GM23338 (cell line): ENCODE measurements at regions not wholly inside any gene's neighbourhood (a gene's known extent, or its start where the extent isn't known, plus 50 kb on each side); places are given as distances from the start of the nearest gene placed in this dataset.
A peak's percentile ranks its signal among the peaks of the same experiment; 100 is the strongest.

Experiments used
- ATAC-seq: fragments of 200-7000 bp; cut with Tn5 transposase; 3 replicates; pipeline ENCODE4 v1.9.1; 2020
- DNase-seq: peaks from one replicate; pipeline ENCODE4 v3.0.0-alpha.2; 2015; ENCODE audit warnings: low spot score
- H2AFZ ChIP-seq: fragments of 200-600 bp; sonication (generic); 2 replicates; pipeline ENCODE4 v1.8.0; 2016; ENCODE audit warnings: antibody characterized with exemption, mild to moderate bottlenecking, moderate library complexity
- H3F3A ChIP-seq: fragments of 200-600 bp; sonication (generic); replicated peaks from 2 replicates; pipeline ENCODE4 v1.8.0; 2017; ENCODE audit warnings: antibody characterized with exemption, mixed run types, low read depth
- H3K27ac ChIP-seq: fragments of 200-600 bp; sonication (generic); 2 replicates; pipeline ENCODE4 v1.6.1; 2016; ENCODE audit warnings: low read depth
- H3K27me3 ChIP-seq: fragments of 200-600 bp; sonication (generic); 2 replicates; pipeline ENCODE4 v1.8.0; 2016; ENCODE audit warnings: mild to moderate bottlenecking, mixed run types, moderate library complexity; ENCODE audit not compliant: insufficient read depth
- H3K36me3 ChIP-seq: fragments of 200-600 bp; sonication (generic); 2 replicates; pipeline ENCODE4 v1.8.0; 2016; ENCODE audit warnings: mild to moderate bottlenecking; ENCODE audit not compliant: insufficient read depth
- H3K4me1 ChIP-seq: fragments of 200-600 bp; sonication (generic); 2 replicates; pipeline ENCODE4 v1.8.0; 2016; ENCODE audit warnings: mild to moderate bottlenecking, moderate library complexity; ENCODE audit not compliant: insufficient read depth
- H3K4me2 ChIP-seq: fragments of 200-600 bp; sonication (generic); 2 replicates; pipeline ENCODE4 v1.7.1; 2017; ENCODE audit warnings: mixed run types
- H3K4me3 ChIP-seq: fragments of 200-600 bp; sonication (generic); 2 replicates; pipeline ENCODE4 v1.6.1; 2016; ENCODE audit warnings: mixed run types
- H3K79me2 ChIP-seq: fragments of 200-600 bp; sonication (generic); replicated peaks from 2 replicates; pipeline ENCODE4 v1.8.0; 2017; ENCODE audit warnings: mild to moderate bottlenecking; ENCODE audit not compliant: insufficient read depth
- H3K9me2 ChIP-seq: fragments of 200-600 bp; sonication (generic); 2 replicates; pipeline ENCODE4 v1.8.0; 2017; ENCODE audit not compliant: insufficient read depth
- H4K20me1 ChIP-seq: fragments of 200-600 bp; sonication (generic); replicated peaks from 2 replicates; pipeline ENCODE4 v1.8.0; 2017; ENCODE audit warnings: mild to moderate bottlenecking; ENCODE audit not compliant: insufficient read depth
- H3K27ac Mint-ChIP-seq: 2 replicates; pipeline ENCODE4 v1.8.0; 2020; ENCODE audit warnings: inconsistent platforms, mild to moderate bottlenecking, moderate library complexity, mixed read lengths
- H3K27me3 Mint-ChIP-seq: 3 replicates; pipeline ENCODE4 v1.8.0; 2022; ENCODE audit warnings: low read depth, mild to moderate bottlenecking, moderate library complexity, mixed read lengths, inconsistent platforms; ENCODE audit not compliant: insufficient read depth, poor library complexity
- H3K36me3 Mint-ChIP-seq: 3 replicates; pipeline ENCODE4 v1.8.0; 2021; ENCODE audit warnings: low read depth, mild to moderate bottlenecking, inconsistent platforms, moderate library complexity, mixed read lengths
- H3K4me1 Mint-ChIP-seq: 3 replicates; pipeline ENCODE4 v1.8.0; 2020; ENCODE audit warnings: mild to moderate bottlenecking, inconsistent platforms, mixed read lengths
- H3K4me3 Mint-ChIP-seq: 3 replicates; pipeline ENCODE4 v1.8.0; 2021; ENCODE audit warnings: moderate library complexity, mild to moderate bottlenecking, inconsistent platforms, mixed read lengths
- H3K9me3 Mint-ChIP-seq: 3 replicates; pipeline ENCODE4 v1.8.0; 2020; ENCODE audit warnings: moderate library complexity, mild to moderate bottlenecking, inconsistent platforms, mixed read lengths
- CTCF ChIP-seq, 2 experiments: fragments of 200-600 bp in 1 of 2; sonication (generic) in 1 of 2; conservative IDR thresholded peaks; 2 replicates each; pipeline versions ENCODE4 v1.5.1 to v1.6.1; 2016 to 2017; ENCODE audit warnings: antibody characterized with exemption in 2 of 2, low read depth in 2 of 2, mild to moderate bottlenecking in 2 of 2, moderate library complexity in 1 of 2
- JUNB ChIP-seq: IDR thresholded peaks from one replicate; pipeline ENCODE4 v1.6.1; 2016; ENCODE audit warnings: antibody characterized with exemption; ENCODE audit not compliant: unreplicated experiment
- POLR2AphosphoS5 ChIP-seq: IDR thresholded peaks from 2 replicates; pipeline ENCODE4 v1.6.1; 2016; ENCODE audit warnings: antibody characterized with exemption, low read depth
- STAT1 ChIP-seq: IDR thresholded peaks from one replicate; pipeline ENCODE4 v1.6.1; 2016; ENCODE audit warnings: antibody characterized with exemption; ENCODE audit not compliant: unreplicated experiment
- ZNF114 ChIP-seq: fragments of 250-450 bp; sonication (Bioruptor Pico); IDR thresholded peaks from 2 replicates; pipeline ENCODE4 v1.5.0; 2020; ENCODE audit warnings: mild to moderate bottlenecking, moderate library complexity

GRCh38 chr1:96498744-96499340 is 222.7 kb upstream of the PTBP2 start:
- no peak overlapping the region for H3K27ac Mint-ChIP-seq
- no peak overlapping the region for H3K4me3 Mint-ChIP-seq
- DNase-seq (no peak), ATAC-seq (no peak)
- H3K4me1 ChIP-seq, result peaks cover 3% of the 10 kb centered on the region; the same call in 1 of the 2 replicates
- H3F3A ChIP-seq, result no peaks in the 10 kb centered on the region
- H3K27me3 Mint-ChIP-seq, result no peaks in the 10 kb centered on the region
- H3K4me2 ChIP-seq, result no peak overlapping the region
- H3K9me3 Mint-ChIP-seq, result no peaks in the 10 kb centered on the region; the same call in 2 of the 3 replicates
- TF ChIP-seq STAT1 (no peak), CTCF (conservative IDR thresholded peaks at IDR 0.05; ENCODE audit: low read depth in 2 of 2) (peak in 1 of 2 experiments; percentile 31; a peak in 2 of 4 replicates)
- H2AFZ ChIP-seq, result peak overlapping the region; percentile 19; the same call in 1 of the 2 replicates
- no peaks in the 10 kb centered on the region for H3K27me3 ChIP-seq
- no peaks in the 10 kb centered on the region for H3K79me2 ChIP-seq
- no peaks in the 10 kb centered on the region for H3K9me2 ChIP-seq
- peaks cover 17% of the 10 kb centered on the region; the same call in 2 of the 3 replicates for H3K4me1 Mint-ChIP-seq
- H4K20me1 ChIP-seq, result no peaks in the 10 kb centered on the region
- H3K36me3 ChIP-seq, result no peaks in the 10 kb centered on the region
- H3K27ac ChIP-seq, result no peak overlapping the region
- H3K36me3 Mint-ChIP-seq, result no peaks in the 10 kb centered on the region
- H3K4me3 ChIP-seq, result no peak overlapping the region

- Histone ChIP-seq H3K79me2 (no peaks in the 10 kb centered on the region), H3K4me1 (no peaks in the 10 kb centered on the region), H3K4me2 (no peak overlapping the region), H2AFZ (no peak overlapping the region), H3K27ac (no peak overlapping the region), H4K20me1 (no peaks in the 10 kb centered on the region), H3K36me3 (no peaks in the 10 kb centered on the region), H3F3A (no peaks in the 10 kb centered on the region), H3K4me3 (no peak overlapping the region), H3K9me2 (no peaks in the 10 kb centered on the region), H3K27me3 (no peaks in the 10 kb centered on the region)
- no peak overlapping the region for H3K4me3 Mint-ChIP-seq
- H3K27me3 Mint-ChIP-seq, result no peaks in the 10 kb centered on the region
- peaks cover 20% of the 10 kb centered on the region for H3K4me1 Mint-ChIP-seq
- TF ChIP-seq POLR2AphosphoS5, result no peak
- TF ChIP-seq CTCF (conservative IDR thresholded peaks at IDR 0.05; ENCODE audit: low read depth in 2 of 2), result peak in 1 of 2 experiments; percentile 48; a peak in 2 of 4 replicates
- ATAC-seq, result peak; percentile 41; the same call in 2 of the 3 replicates
- DNase-seq, result no peak
- H3K36me3 Mint-ChIP-seq, result no peaks in the 10 kb centered on the region
- no peaks in the 10 kb centered on the region for H3K9me3 Mint-ChIP-seq
- no peak overlapping the region for H3K27ac Mint-ChIP-seq
Observed at GRCh38 chr1:96508233-96508632, 213.4 kb upstream of the PTBP2 start.

GRCh38 chr1:96509339-96509738 is 212.2 kb upstream of the PTBP2 start:
- Histone ChIP-seq H3K4me3 (no peak overlapping the region), H3K27me3 (no peaks in the 10 kb centered on the region), H3K36me3 (no peaks in the 10 kb centered on the region), H3K79me2 (no peaks in the 10 kb centered on the region), H3K4me2 (no peak overlapping the region), H2AFZ (no peak overlapping the region), H3K9me2 (no peaks in the 10 kb centered on the region), H3K27ac (no peak overlapping the region), H3F3A (no peaks in the 10 kb centered on the region), H4K20me1 (no peaks in the 10 kb centered on the region), H3K4me1 (no peaks in the 10 kb centered on the region)
- Mint-ChIP-seq H3K27me3 (no peaks in the 10 kb centered on the region), H3K9me3 (no peaks in the 10 kb centered on the region), H3K36me3 (no peaks in the 10 kb centered on the region), H3K4me1 (peaks cover 20% of the 10 kb centered on the region), H3K27ac (no peak overlapping the region), H3K4me3 (no peak overlapping the region)
- DNase-seq (no peak), ATAC-seq (no peak)
- TF ChIP-seq JUNB (no peak), ZNF114 (CRISPR knock-in tag) (no peak), CTCF (conservative IDR thresholded peaks at IDR 0.05; ENCODE audit: low read depth in 2 of 2) (no peak)
